GM10266 (cell line): ENCODE measurements at regions not wholly inside any gene's neighbourhood (a gene's known extent, or its start where the extent isn't known, plus 50 kb on each side); places are given as distances from the start of the nearest gene placed in this dataset.
"Not testable (repeated sequence)": the region's sequence is repeated elsewhere in the genome, so short reads cannot be mapped to it uniquely, and the experiment has no call there.

Experiments
- DNase-seq: peaks from one replicate; pipeline ENCODE4 v3.0.0; 2012; ENCODE audit errors: extremely low spot score
- TF ChIP-seq, protein P1 (sequence below): IDR thresholded peaks from 2 replicates; pipeline ENCODE4 v1.5.1; 2012; ENCODE audit warnings: mild to moderate bottlenecking, low read depth; ENCODE audit not compliant: control insufficient read depth, insufficient read depth; ENCODE audit errors: missing control alignments

DNA sequence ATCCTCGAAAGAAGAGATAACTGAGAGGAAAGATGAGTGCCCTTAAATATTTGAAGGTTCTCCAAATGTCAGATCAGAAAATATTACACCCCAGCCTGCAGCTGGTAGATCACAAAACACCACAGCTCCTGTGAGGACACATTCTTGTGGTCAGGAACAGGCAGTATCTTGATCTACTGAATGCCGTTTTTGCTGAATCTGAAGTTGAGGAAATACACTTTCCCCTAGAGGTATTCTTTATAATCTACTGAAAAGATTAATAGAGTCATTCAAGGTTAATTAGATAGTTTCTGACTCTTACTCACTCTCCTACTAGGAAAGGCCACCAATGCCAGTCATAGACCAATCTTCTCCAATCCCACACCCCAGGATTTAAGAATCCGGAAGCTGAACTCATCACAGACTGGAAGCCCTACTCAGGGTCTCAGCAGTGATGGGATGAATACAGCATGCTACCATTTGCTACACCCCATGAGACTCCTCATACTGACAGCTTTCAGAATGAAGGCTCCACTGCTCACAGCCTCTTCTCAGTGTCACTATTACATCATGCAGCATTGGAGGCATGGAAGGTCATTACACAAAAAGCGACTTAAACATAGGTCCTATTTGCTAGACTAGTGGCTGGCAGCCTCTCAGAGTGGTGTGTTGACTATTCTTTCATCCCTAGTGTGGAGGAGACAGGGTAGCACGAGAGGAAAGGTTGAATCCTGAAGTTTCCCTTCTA lies 143.9 kb upstream of the SLC1A3 start:
- TF ChIP-seq, protein P1, sequence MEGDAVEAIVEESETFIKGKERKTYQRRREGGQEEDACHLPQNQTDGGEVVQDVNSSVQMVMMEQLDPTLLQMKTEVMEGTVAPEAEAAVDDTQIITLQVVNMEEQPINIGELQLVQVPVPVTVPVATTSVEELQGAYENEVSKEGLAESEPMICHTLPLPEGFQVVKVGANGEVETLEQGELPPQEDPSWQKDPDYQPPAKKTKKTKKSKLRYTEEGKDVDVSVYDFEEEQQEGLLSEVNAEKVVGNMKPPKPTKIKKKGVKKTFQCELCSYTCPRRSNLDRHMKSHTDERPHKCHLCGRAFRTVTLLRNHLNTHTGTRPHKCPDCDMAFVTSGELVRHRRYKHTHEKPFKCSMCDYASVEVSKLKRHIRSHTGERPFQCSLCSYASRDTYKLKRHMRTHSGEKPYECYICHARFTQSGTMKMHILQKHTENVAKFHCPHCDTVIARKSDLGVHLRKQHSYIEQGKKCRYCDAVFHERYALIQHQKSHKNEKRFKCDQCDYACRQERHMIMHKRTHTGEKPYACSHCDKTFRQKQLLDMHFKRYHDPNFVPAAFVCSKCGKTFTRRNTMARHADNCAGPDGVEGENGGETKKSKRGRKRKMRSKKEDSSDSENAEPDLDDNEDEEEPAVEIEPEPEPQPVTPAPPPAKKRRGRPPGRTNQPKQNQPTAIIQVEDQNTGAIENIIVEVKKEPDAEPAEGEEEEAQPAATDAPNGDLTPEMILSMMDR = no peak
- no peak for DNase-seq

DNA sequence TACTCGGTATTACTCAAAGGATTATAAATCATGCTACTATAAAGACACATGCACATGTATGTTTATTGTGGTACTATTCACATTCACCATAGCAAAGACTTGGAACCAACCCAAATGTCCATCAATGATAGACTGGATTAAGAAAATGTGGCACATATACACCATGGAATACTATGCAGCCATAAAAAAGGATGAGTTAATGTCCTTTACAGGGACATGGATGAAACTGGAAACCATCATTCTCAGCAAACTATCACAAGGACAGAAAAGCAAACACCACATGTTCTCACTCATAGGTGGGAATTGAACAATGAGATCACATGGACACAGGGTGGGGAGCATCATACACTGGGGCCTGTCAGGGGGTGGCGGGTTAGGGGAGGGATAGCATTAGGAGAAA lies 130.5 kb upstream of the SLC1A3 start:
- DNase-seq = not testable (repeated sequence)

DNA sequence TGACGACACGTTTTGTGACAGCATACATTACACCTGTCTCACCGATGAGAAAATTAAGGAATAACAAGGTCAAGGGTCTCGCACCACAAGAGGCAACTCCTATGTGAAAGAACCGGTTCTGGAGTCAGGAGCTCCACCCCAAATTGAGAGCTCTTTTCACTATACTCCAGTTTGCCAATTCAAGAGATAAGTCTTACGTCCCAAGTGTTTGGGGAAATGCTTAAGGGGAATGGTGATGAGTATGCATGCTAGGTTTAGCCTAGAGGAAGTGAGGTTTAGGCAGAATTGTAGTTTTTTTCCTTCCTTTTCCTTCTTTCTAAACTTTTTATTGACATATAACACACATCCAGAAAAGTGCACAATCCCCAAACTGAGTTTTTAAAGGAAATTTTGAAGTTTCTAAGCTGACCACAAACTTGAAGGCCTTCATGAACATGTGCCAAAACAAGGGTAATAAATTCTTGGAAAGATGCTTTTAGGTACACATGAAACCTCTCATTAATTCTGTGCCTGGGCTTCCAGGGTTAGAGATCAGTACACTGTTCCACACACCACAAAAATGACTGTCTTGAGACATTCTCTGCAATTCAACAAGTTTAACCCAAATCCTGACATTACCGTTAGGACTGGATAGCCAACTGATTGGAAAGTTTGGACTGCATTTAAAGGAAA lies 127.6 kb upstream of the SLC1A3 start:
- DNase-seq = no peak
- TF ChIP-seq, protein P1 = no peak

DNA sequence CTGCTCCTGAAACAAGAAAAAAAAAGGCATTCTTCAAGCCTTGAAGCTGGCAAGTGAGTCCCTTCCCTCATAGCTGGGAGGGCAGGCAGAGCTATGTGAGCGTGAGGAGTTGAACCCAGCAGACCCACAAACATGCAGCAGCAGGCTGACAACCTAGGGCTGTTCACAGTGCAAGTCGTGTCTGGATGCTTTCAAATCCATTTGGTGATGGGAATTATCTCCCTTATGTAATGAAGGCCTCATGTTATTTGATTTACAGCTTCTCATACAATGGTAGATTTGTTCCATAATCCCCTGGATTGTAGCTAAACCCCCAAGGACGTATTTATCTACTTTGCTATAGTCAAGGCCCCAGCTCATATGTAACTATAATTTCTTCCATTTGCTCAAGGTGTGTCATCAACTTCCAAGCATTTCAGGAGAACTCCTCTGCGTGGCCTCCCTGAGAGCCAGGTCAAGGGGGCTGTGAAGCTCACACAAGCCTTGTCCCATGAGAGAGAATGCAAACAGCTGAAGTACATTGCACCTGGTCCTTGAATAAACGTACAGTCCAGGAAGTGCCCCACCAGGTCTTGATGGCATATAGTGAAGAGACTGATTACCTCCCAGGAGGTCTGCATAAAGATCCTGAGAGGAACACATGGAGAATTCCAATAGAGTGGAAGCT lies 124.8 kb upstream of the SLC1A3 start:
- no peak for DNase-seq

DNA sequence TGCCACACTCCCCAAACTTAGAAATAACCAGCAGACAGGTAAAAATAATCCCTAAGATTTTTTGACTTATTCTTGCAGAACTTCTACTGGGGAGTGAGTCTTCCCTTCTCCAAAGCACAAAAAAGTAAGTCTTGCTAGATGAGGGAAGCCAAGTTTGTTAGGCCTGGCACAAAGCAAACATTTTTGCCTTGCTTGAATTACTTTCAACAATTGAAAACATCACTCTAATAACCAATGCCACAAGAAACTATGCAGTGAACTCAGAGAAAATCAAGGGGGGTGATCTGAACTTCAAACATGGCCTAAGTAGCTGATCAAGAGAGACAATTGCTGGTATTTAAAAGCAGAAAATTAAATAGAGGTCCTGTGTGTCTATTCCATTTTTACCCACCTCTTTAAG lies 123.6 kb upstream of the SLC1A3 start:
- no peak for DNase-seq
- TF ChIP-seq, protein P1 = no peak

More for the DNA sequence above, 124.8 kb upstream of the SLC1A3 start:
- TF ChIP-seq, protein P1 = no peak

DNA sequence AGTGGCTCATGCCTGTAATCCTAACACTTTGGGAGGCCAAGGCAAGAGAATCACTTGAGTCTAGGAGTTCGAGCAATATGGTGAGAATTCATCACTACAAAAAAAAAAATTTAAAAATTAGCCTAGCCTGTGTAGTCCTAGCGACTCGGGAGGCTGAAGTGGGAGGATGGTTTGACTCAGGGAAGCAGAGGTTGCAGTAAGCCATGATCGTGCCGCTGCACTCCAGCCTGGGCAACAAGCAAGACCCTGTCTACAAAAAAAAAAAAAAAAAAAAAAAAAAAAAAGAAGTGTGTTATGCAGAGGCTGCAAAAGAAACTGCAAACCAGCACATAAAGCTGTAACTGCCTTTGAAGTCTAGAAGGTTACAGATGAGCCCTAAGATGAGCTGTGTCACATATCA lies 116.9 kb upstream of the SLC1A3 start:
- DNase-seq = no peak
- TF ChIP-seq, protein P1 = no peak

DNA sequence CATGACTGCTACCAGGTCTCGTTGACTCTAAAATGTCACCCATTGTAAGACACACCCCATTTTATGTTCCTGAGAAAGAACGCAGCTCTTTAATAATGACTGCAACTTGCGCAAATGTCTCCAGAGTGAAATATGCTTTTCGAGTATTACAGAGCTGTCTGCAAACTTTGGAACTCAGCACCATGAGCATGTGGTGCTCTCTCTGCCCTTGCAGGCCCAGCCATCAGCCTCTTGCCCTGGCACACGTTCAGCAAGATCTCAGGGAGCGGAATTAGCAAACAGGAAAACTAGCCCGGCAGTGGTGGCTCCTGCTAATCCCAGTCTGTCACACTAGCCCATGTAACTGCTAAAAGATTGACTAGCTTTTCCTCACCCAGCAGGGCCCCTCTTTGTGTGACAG lies 114.5 kb upstream of the SLC1A3 start:
- TF ChIP-seq, protein P1 = no peak

More for the DNA sequence above, 114.5 kb upstream of the SLC1A3 start:
- no peak for DNase-seq
